ENCODE measurements at regions not wholly inside any gene's neighbourhood (a gene's known extent, or its start where the extent isn't known, plus 50 kb on each side); places are given as distances from the start of the nearest gene placed in this dataset.

GRCh38 chr13:85657942-85658341 is 141.3 kb downstream of the SLITRK6 start:
- TF ChIP-seq EZH2 (IDR thresholded peaks at IDR 0.05) (no peak), EZH2phosphoT487 (IDR thresholded peaks at IDR 0.05) (no peak)
